Ovary (tissue), 7 donors: ENCODE measurements at regions not wholly inside any gene's neighbourhood (a gene's known extent, or its start where the extent isn't known, plus 50 kb on each side); places are given as distances from the start of the nearest gene placed in this dataset.

Experiments
- DNase-seq, 5 donors: peaks; one replicate each; pipeline ENCODE4 v3.0.0-alpha.2; 2019 to 2020
- H3K27ac ChIP-seq, 2 donors: fragments of 200-600 bp; one replicate each; pipeline versions ENCODE4 v1.5.1 to v1.8.0; 2019 to 2022
- H3K27me3 ChIP-seq: fragments of 200-600 bp; one replicate; pipeline ENCODE4 v1.8.0; 2022
- H3K36me3 ChIP-seq: fragments of 200-600 bp; sonication (generic); one replicate; pipeline ENCODE4 v1.5.1; 2019
- H3K4me1 ChIP-seq: one replicate; pipeline ENCODE4 v1.8.1; 2013; ENCODE audit warnings: mild to moderate bottlenecking, moderate library complexity; ENCODE audit not compliant: insufficient read depth
- H3K4me3 ChIP-seq: fragments of 200-600 bp; sonication (generic); one replicate; pipeline ENCODE4 v1.5.1; 2017
- H3K9me3 ChIP-seq, 2 donors: fragments of 200-600 bp in 1 of 2; sonication (generic) in 1 of 2; one replicate each; pipeline versions ENCODE4 v1.5.1 to v1.8.1; 2013 to 2019; ENCODE audit warnings: mild to moderate bottlenecking in 1 of 2, moderate library complexity in 1 of 2
- CTCF ChIP-seq, 3 donors: fragments of 450-650 bp in 2 of 3; fragments of 200-600 bp in 1 of 3; IDR thresholded peaks; one replicate each; pipeline versions ENCODE4 v1.5.1 to v1.8.0; 2016 to 2022; ENCODE audit warnings: antibody characterized with exemption in 3 of 3, mild to moderate bottlenecking in 1 of 3
- EP300 ChIP-seq: sonication (generic); formaldehyde crosslinking; IDR thresholded peaks from one replicate; pipeline ENCODE4 v1.6.1; 2017; ENCODE audit warnings: antibody characterized with exemption
- POLR2A ChIP-seq: fragments of 450-650 bp; IDR thresholded peaks from one replicate; pipeline ENCODE4 v1.6.1; 2017; ENCODE audit warnings: antibody characterized with exemption, mild to moderate bottlenecking, moderate library complexity
- WGBS, 3 donors: extraction: QIAGEN DNeasy Blood & Tissue Kit in 1 of 3; methylation state at CpG; one replicate each; pipeline versions ENCODE4 v1.1.5 to v1.1.7; 2013 to 2017; 5-methylcytosine and 5-hydroxymethylcytosine counted together
- intact Hi-C, 4 donors: fragments of 100-400 bp; cut with DNase I; formaldehyde crosslinking; loops; one replicate each; pipeline versions ENCODE4 v1.11.0 to v1.15.1; 2022 to 2023
- donor health status: DM: no; HTN: no; CAD: no; lungs with moderate emphysema.
- donor health status: DM: no; HTN: no; CAD: no.
- donor health status: Bipolar disorder and iron deficiency.
- donor health status: DM: no; HTN: no; CAD: no.
- donor health status: DM: yes; HTN: yes; CAD: no.

GRCh38 chr11:103633068-103633788 is 403.2 kb upstream of the DDI1 start:
- no peak for DNase-seq
- TF ChIP-seq POLR2A (no peak), EP300 (no peak), CTCF (IDR thresholded peaks at IDR 0.05) (no peak)
- Histone ChIP-seq H3K27ac (no peak overlapping the region), H3K9me3 (no peaks in the 10 kb centered on the region), H3K36me3 (no peaks in the 10 kb centered on the region), H3K4me3 (no peak overlapping the region), H3K4me1 (peaks cover 1% of the 10 kb centered on the region), H3K27me3 (no peaks in the 10 kb centered on the region)
- intact Hi-C loops = no loop called here
- WGBS, 3 donors = 76 to 92% (median 83%) methylated on average over 1 of the region's 1 CpG

GRCh38 chr11:103633819-103634590 is 402.4 kb upstream of the DDI1 start:
- Histone ChIP-seq H3K36me3 (no peaks in the 10 kb centered on the region), H3K9me3 (no peaks in the 10 kb centered on the region), H3K27me3 (no peaks in the 10 kb centered on the region), H3K27ac (no peak overlapping the region), H3K4me3 (no peak overlapping the region), H3K4me1 (peaks cover 1% of the 10 kb centered on the region)
- TF ChIP-seq EP300 = no peak
- TF ChIP-seq CTCF (IDR thresholded peaks at IDR 0.05) = no peak
- no peak for TF ChIP-seq POLR2A
- DNase-seq = no peak
- 50 to 67% (median 56%) methylated on average over 3 of the region's 3 CpGs for WGBS, 3 donors
- intact Hi-C loops = no loop called here

GRCh38 chr11:103636232-103636631 is 400.2 kb upstream of the DDI1 start:
- H3K9me3 ChIP-seq = no peaks in the 10 kb centered on the region

GRCh38 chr11:103637295-103637694 is 399.1 kb upstream of the DDI1 start:
- intact Hi-C loops = no loop called here
- Histone ChIP-seq H3K4me1 (peaks cover 1% of the 10 kb centered on the region), H3K36me3 (no peaks in the 10 kb centered on the region), H3K27me3 (no peaks in the 10 kb centered on the region), H3K4me3 (no peak overlapping the region), H3K27ac (no peak overlapping the region), H3K9me3 (no peaks in the 10 kb centered on the region)
- 74 to 80% (median 76%) methylated on average over 2 of the region's 2 CpGs for WGBS, 3 donors
- TF ChIP-seq EP300 (no peak), CTCF (IDR thresholded peaks at IDR 0.05) (no peak), POLR2A (no peak)
- DNase-seq = no peak

More at GRCh38 chr11:103636232-103636631, 400.2 kb upstream of the DDI1 start:
- H3K4me3 ChIP-seq = no peak overlapping the region
- H3K27ac ChIP-seq = no peak overlapping the region
- H3K27me3 ChIP-seq = no peaks in the 10 kb centered on the region
- H3K4me1 ChIP-seq = peaks cover 1% of the 10 kb centered on the region
- H3K36me3 ChIP-seq = no peaks in the 10 kb centered on the region
- no peak for DNase-seq
- intact Hi-C loops = no loop called here
- WGBS, 3 donors = 62 to 80% (median 64%) methylated on average over 6 of the region's 6 CpGs
- TF ChIP-seq CTCF (IDR thresholded peaks at IDR 0.05) = no peak
- TF ChIP-seq POLR2A = no peak
- TF ChIP-seq EP300 = no peak
